GM19324 (cell line): ENCODE measurements at regions not wholly inside any gene's neighbourhood (a gene's known extent, or its start where the extent isn't known, plus 50 kb on each side); places are given as distances from the start of the nearest gene placed in this dataset.
"Not testable (repeated sequence)": the region's sequence is repeated elsewhere in the genome, so short reads cannot be mapped to it uniquely, and the experiment has no call there.

Source experiments
- ATAC-seq: cut with Tn5 transposase; IDR thresholded peaks from one replicate; pipeline ENCODE4 v1.9.1; 2021; ENCODE audit warnings: mild to moderate bottlenecking, moderate library complexity; ENCODE audit not compliant: unreplicated experiment, low FRiP score

DNA sequence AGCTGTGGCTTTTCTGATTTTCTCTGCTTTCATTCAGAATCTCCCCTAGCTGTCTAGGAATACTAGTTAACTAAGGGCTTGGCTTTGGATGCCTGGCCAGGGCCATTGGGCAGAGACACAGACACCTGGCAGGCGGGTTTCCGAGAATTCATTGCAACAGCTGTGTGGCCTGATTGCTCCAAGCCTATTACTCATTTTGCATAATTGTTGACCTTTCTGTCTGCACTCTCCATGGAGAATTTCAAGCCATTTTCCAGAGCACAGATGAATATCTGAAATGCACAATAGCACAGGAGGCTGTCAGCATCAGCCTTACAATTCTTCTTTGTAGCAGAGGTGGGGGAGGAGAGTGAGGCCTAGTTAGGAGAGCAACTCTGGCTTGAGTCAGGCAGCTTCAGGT is 310.5 kb downstream of the DMAC1 start:
- no peak for ATAC-seq

DNA sequence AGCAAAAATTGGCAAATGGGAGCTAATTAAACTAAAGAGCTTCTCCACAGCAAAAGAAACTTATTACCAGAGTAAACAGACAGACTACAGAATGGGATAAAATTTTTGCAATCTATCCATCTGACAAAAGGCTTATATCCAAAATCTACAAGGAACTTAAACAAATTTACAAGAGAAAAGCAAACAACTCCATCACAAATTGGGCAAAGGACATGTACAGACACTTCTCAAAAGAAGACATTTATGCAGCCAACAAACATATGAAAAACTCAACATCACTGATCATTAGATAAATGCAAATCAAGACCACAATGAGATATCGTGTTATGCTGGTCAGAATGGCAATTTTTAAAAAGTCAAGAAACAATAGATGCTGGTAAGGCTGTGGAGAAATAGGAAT is 315.6 kb downstream of the DMAC1 start:
- not testable (repeated sequence) for ATAC-seq

DNA sequence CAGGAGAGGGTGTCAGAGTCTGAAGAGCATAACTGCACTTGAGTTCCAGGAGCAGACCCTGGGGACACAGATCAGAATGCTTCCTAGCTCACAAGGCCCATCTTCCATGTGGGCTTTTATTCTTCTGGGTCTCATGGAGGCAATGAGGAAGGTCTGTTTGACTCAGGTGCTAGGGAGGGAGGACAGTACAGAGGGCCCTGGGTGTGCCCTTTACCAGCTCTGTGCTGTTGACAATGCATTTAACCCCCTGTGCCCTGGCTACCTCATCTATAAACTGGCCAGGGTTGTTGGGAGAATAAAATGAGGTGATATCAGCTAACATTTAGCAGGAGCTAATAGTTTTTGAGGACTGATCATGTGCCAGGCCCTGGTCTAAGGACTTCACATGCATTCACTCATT is 318.0 kb downstream of the DMAC1 start:
- ATAC-seq: no peak

DNA sequence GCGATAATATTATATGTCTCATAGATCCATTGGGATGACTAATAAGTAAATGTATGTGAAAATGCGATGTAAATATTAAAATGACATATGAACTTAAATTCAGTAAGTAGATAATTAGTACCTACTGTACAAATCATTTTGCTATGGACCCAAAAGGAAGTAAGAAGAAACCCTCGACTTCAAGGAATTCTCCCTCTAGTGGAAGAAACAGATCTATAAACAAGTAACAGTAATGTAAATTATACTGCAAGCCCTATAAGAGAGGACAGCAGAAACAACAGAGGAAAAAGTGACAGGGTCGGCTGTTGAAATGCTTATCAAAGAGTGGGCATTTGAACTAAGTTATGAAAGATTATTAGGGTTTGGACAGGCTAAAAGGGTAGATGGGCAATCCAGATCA is 320.3 kb downstream of the DMAC1 start:
- no peak for ATAC-seq

DNA sequence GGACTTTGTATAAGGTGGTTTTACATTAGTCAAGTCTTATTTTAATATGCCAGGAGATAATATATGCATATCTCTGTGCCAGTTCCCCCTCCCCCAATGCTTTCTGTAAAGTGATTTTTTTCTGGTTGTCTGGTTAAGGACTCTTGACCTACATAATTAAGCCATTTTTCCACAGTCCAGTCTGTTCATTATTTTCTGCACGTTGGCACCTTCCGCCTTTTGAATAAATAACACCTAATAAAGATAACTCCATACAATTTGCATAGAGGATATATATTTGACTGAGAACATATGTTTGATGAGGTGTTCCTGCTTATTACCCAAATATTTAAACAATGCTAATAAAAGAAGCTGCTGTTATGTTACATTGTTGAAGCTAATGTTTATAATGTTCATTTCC is 320.9 kb downstream of the DMAC1 start:
- ATAC-seq: no peak

DNA sequence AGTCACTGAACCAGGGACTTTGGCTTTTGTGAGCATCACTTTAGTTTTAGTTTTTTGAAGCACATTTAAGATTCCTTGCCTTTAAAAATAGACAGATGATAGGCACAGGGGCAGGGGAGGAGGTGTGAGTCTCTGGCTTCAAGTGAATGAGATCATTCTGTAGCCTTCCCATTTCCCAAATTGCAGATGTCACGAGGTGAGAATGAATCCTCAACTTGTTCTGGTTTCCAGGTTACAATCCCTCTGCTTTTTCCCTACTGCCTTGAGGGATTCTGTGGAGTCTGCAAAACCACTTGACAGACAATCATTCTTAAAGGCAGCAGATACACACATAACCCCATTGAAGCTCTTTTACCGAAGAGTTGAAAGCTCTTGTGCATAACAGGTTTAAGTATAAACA is 332.4 kb downstream of the DMAC1 start:
- no peak for ATAC-seq

DNA sequence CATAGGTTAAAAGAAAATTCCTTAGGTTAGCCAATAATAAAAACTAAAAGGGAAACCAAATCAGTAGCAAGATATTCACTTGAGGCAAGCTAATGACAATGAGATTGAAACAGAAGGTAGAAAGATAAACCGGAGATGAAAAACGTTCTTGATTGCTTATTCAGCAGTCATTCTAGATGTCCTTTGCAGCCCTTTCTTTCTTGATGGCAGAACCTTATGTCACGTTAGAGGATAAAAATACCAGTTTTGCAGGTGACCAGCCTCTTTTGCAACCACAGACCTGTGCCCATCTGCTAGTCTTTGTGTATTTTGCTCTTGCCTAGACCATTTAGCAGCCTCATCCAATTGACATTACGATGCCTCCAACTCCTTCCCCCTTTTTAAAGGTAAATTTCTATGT is 337.8 kb downstream of the DMAC1 start:
- no peak for ATAC-seq

DNA sequence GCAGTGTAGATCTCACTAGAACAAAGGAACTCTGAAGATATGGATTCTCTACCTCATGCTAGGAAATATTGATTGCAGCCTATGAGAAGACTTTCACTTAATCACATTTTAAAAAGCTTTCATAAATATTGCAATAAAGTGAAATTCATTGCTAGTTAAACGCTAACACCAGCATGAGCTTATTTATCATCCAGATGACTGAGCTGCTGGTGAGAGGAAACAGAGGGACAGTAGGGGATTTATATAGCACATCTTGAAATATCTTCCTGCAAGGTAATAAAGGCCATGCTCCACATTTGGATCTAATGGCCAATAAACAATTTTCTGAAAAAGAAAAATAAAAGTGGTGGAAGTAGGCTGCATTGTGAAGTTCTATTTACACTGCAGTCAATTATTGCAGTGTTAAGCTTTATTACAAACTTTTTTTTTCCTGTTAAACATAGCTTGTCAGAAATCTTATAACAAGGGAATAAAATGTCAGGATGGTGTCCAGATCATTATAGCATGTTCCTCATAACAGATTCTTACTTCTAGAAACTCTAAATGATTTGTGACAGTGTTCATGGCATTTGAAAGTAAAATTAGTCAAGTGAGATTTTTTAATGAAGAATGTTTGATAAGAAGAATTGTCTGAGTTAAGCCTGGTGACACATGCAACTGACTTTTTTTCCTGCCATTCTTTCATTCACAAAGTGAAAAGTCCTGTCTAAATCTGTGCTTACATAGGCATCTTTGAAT is 342.6 kb downstream of the DMAC1 start:
- ATAC-seq: no peak

DNA sequence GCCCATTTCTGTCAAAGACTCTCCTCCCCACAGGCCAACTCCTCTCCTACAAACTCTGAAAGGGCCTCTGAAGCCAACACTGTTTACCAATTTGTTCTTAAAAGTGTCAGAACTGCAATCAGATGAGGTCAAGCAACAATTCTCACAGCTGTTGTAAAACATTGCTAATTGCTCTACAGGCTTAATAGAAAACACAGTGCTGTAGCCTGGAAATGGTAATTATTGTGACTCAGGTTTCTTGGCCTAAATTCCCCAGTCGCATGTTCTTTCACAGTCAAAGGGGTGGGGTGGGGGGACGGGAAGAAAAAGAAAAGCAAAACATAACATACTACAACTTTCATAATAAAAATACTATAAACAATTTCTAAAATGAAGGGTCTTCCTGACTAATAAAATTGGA is 343.2 kb downstream of the DMAC1 start:
- no peak for ATAC-seq

DNA sequence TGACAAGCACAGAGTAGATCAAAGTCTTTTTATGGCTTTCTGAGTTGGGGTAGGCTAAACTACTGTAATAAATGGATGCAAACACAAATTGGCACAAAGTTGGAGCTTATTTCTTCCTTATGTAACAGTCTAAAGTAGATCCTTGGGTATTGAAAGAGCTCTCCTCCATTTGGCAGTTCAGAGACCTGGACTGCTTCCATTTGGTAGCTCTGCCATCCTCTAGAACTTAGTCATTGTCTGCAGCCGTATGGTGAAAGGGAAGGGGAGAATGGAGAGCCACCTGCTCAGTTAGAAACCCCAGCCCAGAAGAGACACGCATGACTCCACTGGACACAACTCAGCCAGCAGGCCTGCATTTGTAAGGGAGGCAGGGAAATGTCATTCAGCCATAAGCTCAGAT is 345.0 kb downstream of the DMAC1 start:
- ATAC-seq: no peak

DNA sequence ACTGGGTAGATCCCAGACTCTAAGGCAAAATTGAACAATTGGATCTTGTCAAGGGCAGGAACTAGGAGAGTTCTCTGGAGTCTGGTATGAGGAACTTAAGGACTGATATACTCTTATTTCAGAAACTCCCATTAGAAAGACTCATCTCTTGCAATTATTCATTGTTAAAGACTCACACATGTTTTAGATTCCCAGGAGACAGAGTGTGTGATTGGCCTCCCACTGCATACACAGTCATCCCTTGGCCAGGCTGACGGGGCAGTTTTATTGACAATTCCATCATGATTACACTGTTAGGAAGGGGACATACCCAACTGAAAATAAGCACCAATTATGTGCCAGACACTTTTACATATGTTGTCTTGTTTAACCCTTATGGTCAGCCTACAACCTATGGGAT is 347.2 kb downstream of the DMAC1 start:
- ATAC-seq: no peak

DNA sequence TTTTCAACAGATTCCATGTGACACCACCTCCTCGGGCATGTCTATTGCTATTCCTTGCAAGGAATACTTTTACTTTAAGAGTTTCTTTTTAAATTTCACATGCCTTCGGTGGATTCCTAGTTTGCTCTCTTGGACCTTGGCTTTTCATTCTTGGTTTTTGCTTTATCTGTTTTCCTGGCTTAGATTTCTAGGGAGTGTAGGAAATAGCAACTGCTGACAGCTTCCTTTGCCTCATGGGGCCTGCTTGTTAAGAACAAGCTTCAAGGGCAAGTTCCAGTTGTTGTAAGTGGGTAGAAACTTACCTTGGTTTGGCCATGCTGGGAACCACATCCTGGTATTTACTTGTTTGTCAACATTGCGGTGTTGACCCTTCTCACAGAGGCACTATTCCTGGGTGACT is 348.5 kb downstream of the DMAC1 start:
- no peak for ATAC-seq

DNA sequence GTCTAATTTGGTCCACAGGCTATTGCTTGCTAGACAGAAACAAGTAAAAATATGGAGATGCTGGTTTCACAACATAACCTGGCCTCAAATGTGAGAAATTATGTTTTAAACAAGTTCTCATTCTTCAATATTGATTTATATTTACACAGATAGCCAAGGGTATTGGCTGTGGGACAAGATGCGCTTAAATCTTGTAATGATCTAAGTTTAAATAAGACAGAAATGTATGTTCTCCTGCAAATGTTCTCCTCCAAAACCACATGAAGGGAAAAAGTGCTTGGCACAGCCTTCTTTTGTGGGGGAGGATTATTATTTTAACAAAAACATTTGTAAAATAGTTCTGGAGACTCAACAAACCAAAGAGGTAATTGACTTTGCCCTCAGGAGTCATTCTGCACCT is 356.0 kb downstream of the DMAC1 start:
- no peak for ATAC-seq

DNA sequence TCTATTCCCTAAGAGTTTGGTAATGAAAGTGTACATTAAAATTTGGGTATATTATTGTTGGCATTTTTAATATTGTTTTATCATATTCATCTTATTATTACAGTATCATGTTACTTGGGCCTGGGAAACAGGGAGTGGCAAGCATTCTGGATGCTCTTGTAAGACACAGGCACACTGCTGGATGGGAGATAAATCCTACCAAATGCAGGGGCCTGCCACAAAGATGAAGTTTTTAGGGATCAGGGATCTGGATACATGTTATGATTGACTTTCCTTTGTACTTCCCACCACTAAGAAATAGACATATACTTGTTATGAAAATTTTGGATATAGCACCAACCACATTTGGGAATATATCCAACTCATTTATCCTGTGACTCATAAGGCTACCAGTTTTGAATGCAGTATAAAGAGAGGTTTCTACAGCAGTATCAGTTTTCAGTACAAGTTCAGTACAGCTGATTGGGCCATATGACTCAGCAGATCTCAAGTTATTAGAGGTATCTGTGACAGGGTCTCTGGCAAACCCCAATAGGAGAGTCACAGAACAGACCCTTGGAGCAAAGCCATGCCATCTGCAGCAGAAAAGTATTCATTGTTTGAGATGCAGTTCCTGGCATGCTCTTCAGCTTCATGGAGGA is 360.1 kb downstream of the DMAC1 start:
- no peak for ATAC-seq

DNA sequence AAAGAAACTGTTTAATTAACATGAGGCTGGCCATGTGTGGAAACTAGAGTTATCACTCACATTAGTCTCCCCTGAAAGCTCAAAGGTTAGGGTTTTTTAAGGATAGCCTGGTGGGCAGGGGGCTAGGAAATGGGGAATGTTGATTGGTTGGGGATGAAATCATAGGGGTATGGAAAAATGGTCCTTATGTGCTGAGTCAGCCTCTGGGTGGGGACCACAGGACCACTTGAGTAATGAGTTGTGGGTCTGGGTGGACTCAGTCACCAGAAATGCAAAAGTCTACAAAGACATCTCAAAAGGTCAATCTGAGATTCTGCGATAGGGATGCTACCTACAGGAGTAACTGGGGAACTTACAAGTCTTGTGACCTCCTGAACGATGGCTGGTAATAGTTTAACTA is 362.8 kb downstream of the DMAC1 start:
- ATAC-seq: no peak

DNA sequence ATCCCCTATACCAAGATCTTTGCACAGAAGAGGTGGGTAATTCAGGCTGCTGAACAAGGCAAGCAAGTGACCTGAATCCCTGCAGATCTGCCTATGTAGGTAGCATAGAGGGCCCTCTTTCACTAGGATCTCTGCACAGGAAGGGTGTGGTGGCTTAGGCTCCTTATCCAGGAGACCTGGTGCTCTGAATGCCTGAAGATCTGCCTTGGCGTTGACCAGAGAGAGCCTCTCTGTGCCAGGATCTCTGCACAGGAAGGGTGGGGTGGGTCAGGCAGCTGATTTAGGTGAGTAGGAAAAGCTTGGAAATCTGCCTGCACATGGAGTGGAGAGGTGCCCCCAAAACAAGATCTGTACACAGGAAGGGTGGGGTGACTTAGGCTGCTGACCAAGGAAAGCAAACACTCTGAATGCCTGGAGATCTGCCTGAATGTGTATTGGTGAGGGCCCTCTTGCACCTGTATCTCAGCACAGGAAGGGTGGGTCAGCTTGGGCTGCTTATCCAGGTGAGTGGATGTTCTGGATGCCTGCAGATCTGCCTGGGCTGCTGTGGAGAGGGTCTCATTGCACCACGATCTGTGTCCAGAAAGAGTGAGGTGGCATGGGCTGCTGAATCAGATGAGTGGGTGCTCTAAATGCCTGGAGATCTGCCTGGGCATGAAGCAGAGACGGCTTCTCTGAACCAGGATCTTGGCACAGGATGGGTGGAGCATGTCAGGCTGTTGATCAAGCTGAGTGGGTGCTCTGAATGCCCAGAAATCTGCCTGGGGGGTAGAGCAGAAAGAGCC is 365.9 kb downstream of the DMAC1 start:
- no peak for ATAC-seq

DNA sequence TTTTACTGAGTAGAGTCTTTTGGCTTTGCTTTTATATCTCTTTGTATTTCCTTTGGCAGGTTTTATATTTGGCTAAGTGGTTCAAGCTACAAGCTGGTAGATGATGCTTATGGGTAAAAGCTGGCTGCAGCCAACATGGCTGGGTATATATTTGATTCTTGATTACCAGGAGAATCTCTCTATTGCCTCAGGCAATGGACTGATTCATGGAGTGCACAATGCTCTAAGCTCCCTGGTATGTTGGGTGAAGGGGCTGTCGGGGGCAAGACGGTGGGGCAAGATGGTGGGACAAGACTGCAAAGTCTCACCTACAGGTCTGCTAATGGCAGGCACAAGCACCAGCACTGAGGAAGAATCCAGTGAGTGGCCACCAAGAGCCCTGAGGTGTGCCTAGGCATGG is 366.6 kb downstream of the DMAC1 start:
- ATAC-seq: no peak

DNA sequence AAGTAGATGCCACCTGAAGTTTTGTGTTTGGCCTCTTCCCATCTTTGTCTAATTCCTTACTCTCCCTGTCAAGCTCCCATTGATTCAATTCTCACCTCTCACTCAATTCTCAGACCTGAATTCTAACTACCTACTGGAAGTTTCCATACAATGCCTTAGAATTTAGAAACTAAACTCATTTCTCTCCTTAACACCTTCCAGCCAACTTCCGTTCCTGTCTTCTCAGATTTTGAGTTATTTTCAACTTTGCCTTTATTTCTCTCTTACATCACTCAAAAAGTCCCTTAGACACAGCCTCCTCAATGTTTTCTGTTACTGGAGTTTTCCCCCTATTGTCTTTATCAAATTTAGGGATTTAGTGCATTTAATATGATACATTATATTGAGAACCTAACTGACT is 382.2 kb downstream of the DMAC1 start:
- ATAC-seq: not testable (repeated sequence)

DNA sequence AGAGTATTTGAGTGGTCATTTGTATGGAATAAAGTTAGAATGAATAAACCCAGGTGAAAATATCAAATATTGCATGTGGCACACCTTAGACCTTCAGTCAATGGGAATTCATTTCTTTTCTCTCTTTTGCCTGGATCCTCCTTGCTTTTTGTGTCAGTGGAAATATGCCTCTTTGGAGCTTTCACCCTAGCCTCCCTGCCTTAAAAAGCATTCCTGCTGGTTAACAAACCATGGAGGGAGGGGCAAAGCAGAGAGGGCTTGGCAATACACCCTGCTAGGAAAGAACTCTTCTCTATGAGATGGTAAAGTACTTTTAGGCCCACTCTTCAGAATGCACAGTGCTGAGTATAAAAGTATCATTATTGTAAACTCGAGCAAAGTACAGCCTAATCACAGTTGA is 383.7 kb downstream of the DMAC1 start:
- no peak for ATAC-seq

DNA sequence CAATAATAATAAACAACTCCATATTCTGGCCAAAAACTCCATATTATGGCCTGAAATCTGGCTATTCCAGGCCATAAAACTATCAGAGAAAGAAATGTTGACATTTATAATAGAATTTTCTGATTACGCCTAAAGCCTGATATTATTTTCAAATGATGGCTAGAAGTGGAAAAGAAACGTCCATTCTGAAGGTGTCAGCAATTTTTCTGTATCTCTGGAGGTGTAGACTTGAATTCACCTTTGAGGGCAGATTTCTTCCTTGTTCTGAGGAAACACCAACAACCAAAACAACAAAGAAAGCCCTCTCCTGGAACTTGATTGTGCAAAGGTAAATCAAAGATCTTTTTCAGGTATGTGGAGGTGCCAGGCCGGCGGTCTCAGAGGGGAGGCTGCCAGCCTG is 390.7 kb downstream of the DMAC1 start:
- no peak for ATAC-seq

DNA sequence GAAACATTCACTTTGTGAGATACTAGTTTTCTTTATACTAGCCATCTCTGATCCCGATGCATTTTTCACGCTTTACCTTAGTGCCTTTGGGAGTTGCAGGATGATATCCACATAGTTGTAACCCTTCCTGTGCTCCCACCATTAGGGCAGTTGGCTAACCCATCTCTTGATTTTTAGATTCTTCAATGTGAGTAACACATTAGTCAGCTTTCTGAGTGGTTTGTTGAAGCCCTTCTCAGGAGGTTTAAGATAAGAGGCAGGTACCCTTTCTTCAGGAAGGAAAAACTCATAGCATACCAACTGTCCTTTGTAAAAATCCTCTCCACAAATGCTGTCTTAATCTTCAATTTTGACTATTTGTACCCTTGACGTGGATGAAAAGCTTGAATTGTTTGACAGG is 392.3 kb downstream of the DMAC1 start:
- no peak for ATAC-seq
